OCI-LY3 (cell line): ENCODE measurements at regions not wholly inside any gene's neighbourhood (a gene's known extent, or its start where the extent isn't known, plus 50 kb on each side); places are given as distances from the start of the nearest gene placed in this dataset.

ENCODE experiments used
- CTCF ChIP-seq: fragments of 200-600, 300-600 bp; sonication (generic); IDR thresholded peaks from 2 replicates; pipeline ENCODE4 v1.5.1; 2014; ENCODE audit warnings: antibody characterized with exemption, low read length, low read depth
- EZH2phosphoT487 ChIP-seq: fragments of 200-600 bp; shearing (Covaris generic); IDR thresholded peaks from 2 replicates; pipeline ENCODE4 v1.6.1; 2018; ENCODE audit warnings: antibody characterized with exemption, mixed run types, low read depth

GRCh38 chr7:115240242-115240641, 318.3 kb downstream of the MDFIC start:
- TF ChIP-seq CTCF (no peak), EZH2phosphoT487 (no peak)
